ENCODE measurements at regions not wholly inside any gene's neighbourhood (a gene's known extent, or its start where the extent isn't known, plus 50 kb on each side); places are given as distances from the start of the nearest gene placed in this dataset.

DNA sequence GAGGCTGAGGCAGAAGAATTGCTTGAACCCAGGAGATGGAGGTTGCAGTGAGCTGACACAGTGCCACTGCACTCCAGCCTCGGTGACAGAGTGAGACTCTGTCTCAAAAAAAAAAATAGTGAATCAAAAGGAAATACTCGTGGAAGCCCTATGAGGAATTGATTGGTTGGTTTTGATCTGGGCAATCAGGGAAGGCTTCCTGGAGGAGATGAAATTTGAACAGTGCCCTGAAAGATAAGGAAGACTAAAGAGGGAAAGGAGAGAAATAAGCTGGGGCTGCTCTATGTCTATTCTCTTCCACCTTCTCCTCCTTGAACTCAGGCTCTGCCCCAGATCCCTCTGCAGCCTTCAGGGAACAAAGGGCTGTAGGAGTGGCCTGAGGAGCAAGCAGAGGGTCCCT is 54.1 kb downstream of the IRF2BPL start:
- Histone ChIP-seq H3K4me2 (ENCODE audit: unreplicated experiment) (no peak overlapping the region), H4K20me1 (ENCODE audit: insufficient read depth) (no peaks in the 10 kb centered on the region), H3K4me3 (no peak overlapping the region), H3K9me2 (ENCODE audit: insufficient read depth) (no peaks in the 10 kb centered on the region), H3K36me3 (ENCODE audit: low read depth) (no peaks in the 10 kb centered on the region), H3K27me3 (replicated peaks; ENCODE audit: insufficient read depth) (no peaks in the 10 kb centered on the region), H2AFZ (no peak overlapping the region), H3K4me1 (ENCODE audit: insufficient read depth) (peaks cover 7% of the 10 kb centered on the region; the same call in 1 of the 2 replicates), H3K9me3 (ENCODE audit: low read depth) (no peaks in the 10 kb centered on the region), H3K79me2 (ENCODE audit: insufficient read depth) (no peaks in the 10 kb centered on the region), H3K27ac (no peak overlapping the region), H3K9ac (no peak overlapping the region), H3F3A (ENCODE audit: insufficient read depth) (no peaks in the 10 kb centered on the region)
- in situ Hi-C loops (cut with MboI) = no loop called here
- DNase-seq = no peak
- WGBS, 2 experiments (ENCODE audit: low coverage in 1 of 2, low lambda C conversion rate in 2 of 2, missing lambda C conversion rate in 2 of 2) = 63 to 69% methylated on average over 2 of the region's 2 CpGs
- no peak for TF ChIP-seq EZH2phosphoT487 (IDR thresholded peaks at IDR 0.05; ENCODE audit: insufficient read depth, low read depth)
- TF ChIP-seq EZH2 (IDR thresholded peaks at IDR 0.05; ENCODE audit: insufficient read depth, poor library complexity, severe bottlenecking) = no peak

DNA sequence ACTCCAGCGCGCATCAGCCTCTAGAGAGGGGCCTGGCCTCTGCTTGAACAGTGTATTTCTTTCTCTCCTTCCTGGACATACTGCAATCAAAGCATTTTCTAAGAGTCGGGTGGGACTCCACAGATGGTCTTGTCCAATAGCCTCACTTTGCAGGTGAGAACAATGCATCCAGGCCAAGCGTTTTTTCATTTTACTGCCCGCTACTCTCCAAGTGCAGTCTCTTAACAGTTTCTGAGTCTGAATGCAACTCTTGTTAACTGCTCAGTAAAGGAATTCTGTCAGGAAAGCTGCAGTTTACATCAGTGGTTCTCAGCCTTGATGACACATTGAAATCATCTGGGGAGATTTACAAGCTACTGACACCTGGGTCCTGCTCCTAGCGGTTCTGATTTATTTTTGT is 57.0 kb downstream of the IRF2BPL start:
- no peaks in the 10 kb centered on the region for H3K36me3 ChIP-seq (ENCODE audit: low read depth)
- no peak overlapping the region for H3K27ac ChIP-seq
- TF ChIP-seq EZH2phosphoT487 (IDR thresholded peaks at IDR 0.05; ENCODE audit: insufficient read depth, low read depth) (no peak), EZH2 (IDR thresholded peaks at IDR 0.05; ENCODE audit: insufficient read depth, poor library complexity, severe bottlenecking) (no peak)
- WGBS, 2 experiments (ENCODE audit: low coverage in 1 of 2, low lambda C conversion rate in 2 of 2, missing lambda C conversion rate in 2 of 2) = 79 to 81% methylated on average over 6 of the region's 6 CpGs
- H3K9me3 ChIP-seq (ENCODE audit: low read depth) = no peaks in the 10 kb centered on the region
- no peak overlapping the region for H2AFZ ChIP-seq
- H3K79me2 ChIP-seq (ENCODE audit: insufficient read depth) = no peaks in the 10 kb centered on the region
- no peaks in the 10 kb centered on the region for H3K9me2 ChIP-seq (ENCODE audit: insufficient read depth)
- in situ Hi-C loops (cut with MboI) = no loop called here
- H3K4me2 ChIP-seq (ENCODE audit: unreplicated experiment) = no peak overlapping the region
- H3K4me3 ChIP-seq = no peak overlapping the region
- no peaks in the 10 kb centered on the region for H3F3A ChIP-seq (ENCODE audit: insufficient read depth)
- no peaks in the 10 kb centered on the region for H3K4me1 ChIP-seq (ENCODE audit: insufficient read depth)
- H4K20me1 ChIP-seq (ENCODE audit: insufficient read depth) = no peaks in the 10 kb centered on the region
- H3K9ac ChIP-seq = no peak overlapping the region
- no peaks in the 10 kb centered on the region for H3K27me3 ChIP-seq (replicated peaks; ENCODE audit: insufficient read depth)
- no peak for DNase-seq

GRCh38 chr14:76968621-76969063 is 59.9 kb downstream of the IRF2BPL start:
- DNase-seq = no peak
- no peak overlapping the region for H3K27ac ChIP-seq
- TF ChIP-seq EZH2 (IDR thresholded peaks at IDR 0.05; ENCODE audit: insufficient read depth, poor library complexity, severe bottlenecking) = no peak
- no peak for TF ChIP-seq EZH2phosphoT487 (IDR thresholded peaks at IDR 0.05; ENCODE audit: insufficient read depth, low read depth)
- no peaks in the 10 kb centered on the region for H4K20me1 ChIP-seq (ENCODE audit: insufficient read depth)
- 87 to 88% methylated on average over 13 to 16 of the region's 16 CpGs for WGBS, 2 experiments (ENCODE audit: low coverage in 1 of 2, low lambda C conversion rate in 2 of 2, missing lambda C conversion rate in 2 of 2)
- H3K9me2 ChIP-seq (ENCODE audit: insufficient read depth) = no peaks in the 10 kb centered on the region
- H3K4me1 ChIP-seq (ENCODE audit: insufficient read depth) = no peaks in the 10 kb centered on the region
- H3K9ac ChIP-seq = no peak overlapping the region
- H3K27me3 ChIP-seq (replicated peaks; ENCODE audit: insufficient read depth) = no peaks in the 10 kb centered on the region
- no peak overlapping the region for H3K4me3 ChIP-seq
- H3K4me2 ChIP-seq (ENCODE audit: unreplicated experiment) = no peak overlapping the region
- no peaks in the 10 kb centered on the region for H3F3A ChIP-seq (ENCODE audit: insufficient read depth)
- no peak overlapping the region for H2AFZ ChIP-seq
- H3K36me3 ChIP-seq (ENCODE audit: low read depth) = no peaks in the 10 kb centered on the region
- in situ Hi-C loops (cut with MboI) = no loop called here
- H3K9me3 ChIP-seq (ENCODE audit: low read depth) = no peaks in the 10 kb centered on the region
- H3K79me2 ChIP-seq (ENCODE audit: insufficient read depth) = no peaks in the 10 kb centered on the region

- Histone ChIP-seq H4K20me1 (ENCODE audit: insufficient read depth) (no peaks in the 10 kb centered on the region), H3K36me3 (ENCODE audit: low read depth) (no peaks in the 10 kb centered on the region), H3K4me1 (ENCODE audit: insufficient read depth) (peaks cover 1% of the 10 kb centered on the region; the same call in 1 of the 2 replicates), H3K9me3 (ENCODE audit: low read depth) (no peaks in the 10 kb centered on the region), H3K9me2 (ENCODE audit: insufficient read depth) (no peaks in the 10 kb centered on the region), H3K27me3 (replicated peaks; ENCODE audit: insufficient read depth) (no peaks in the 10 kb centered on the region), H2AFZ (no peak overlapping the region), H3K79me2 (ENCODE audit: insufficient read depth) (no peaks in the 10 kb centered on the region), H3K4me3 (no peak overlapping the region), H3K4me2 (ENCODE audit: unreplicated experiment) (no peak overlapping the region), H3K27ac (no peak overlapping the region), H3F3A (ENCODE audit: insufficient read depth) (peaks cover 4% of the 10 kb centered on the region; the same call in 1 of the 2 replicates), H3K9ac (no peak overlapping the region)
- in situ Hi-C loops (cut with MboI) = no loop called here
- no peak for DNase-seq
- WGBS, 2 experiments (ENCODE audit: low coverage in 1 of 2, low lambda C conversion rate in 2 of 2, missing lambda C conversion rate in 2 of 2) = 91 to 95% methylated on average over 7 of the region's 7 CpGs
- TF ChIP-seq EZH2phosphoT487 (IDR thresholded peaks at IDR 0.05; ENCODE audit: insufficient read depth, low read depth) (no peak), EZH2 (IDR thresholded peaks at IDR 0.05; ENCODE audit: insufficient read depth, poor library complexity, severe bottlenecking) (no peak)
Observed at GRCh38 chr14:76967788-76968187, 60.7 kb downstream of the IRF2BPL start.

DNA sequence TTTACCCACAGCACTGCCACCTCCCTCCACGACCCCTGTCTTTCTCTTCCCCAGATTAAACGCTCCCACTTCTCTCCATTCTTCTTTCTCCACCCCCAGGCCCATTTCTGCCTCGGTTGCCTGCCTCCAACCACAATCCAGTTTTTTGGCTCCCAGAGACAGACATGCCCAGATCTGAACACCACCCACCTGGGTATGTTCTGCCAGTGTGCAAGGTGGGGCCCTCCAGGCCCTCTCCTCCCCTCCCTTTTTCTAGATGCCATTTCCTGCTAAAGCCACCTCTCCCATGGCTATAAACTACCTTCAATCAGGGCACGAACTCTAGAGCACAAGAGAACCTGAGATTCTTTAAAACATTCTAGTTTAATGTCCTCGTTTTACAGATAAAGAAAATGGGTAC is 63.3 kb downstream of the IRF2BPL start:
- no peak overlapping the region for H2AFZ ChIP-seq
- no peaks in the 10 kb centered on the region for H3K36me3 ChIP-seq (ENCODE audit: low read depth)
- WGBS, 2 experiments (ENCODE audit: low coverage in 1 of 2, low lambda C conversion rate in 2 of 2, missing lambda C conversion rate in 2 of 2) = 87 to 90% methylated on average over 5 of the region's 5 CpGs
- H3K9me3 ChIP-seq (ENCODE audit: low read depth) = no peaks in the 10 kb centered on the region
- no peak overlapping the region for H3K4me2 ChIP-seq (ENCODE audit: unreplicated experiment)
- H4K20me1 ChIP-seq (ENCODE audit: insufficient read depth) = no peaks in the 10 kb centered on the region
- H3K27ac ChIP-seq = no peak overlapping the region
- H3K9me2 ChIP-seq (ENCODE audit: insufficient read depth) = no peaks in the 10 kb centered on the region
- TF ChIP-seq EZH2 (IDR thresholded peaks at IDR 0.05; ENCODE audit: insufficient read depth, poor library complexity, severe bottlenecking) = no peak
- no peak for TF ChIP-seq EZH2phosphoT487 (IDR thresholded peaks at IDR 0.05; ENCODE audit: insufficient read depth, low read depth)
- H3K4me3 ChIP-seq = no peak overlapping the region
- H3K27me3 ChIP-seq (replicated peaks; ENCODE audit: insufficient read depth) = no peaks in the 10 kb centered on the region
- H3K4me1 ChIP-seq (ENCODE audit: insufficient read depth) = peaks cover 21% of the 10 kb centered on the region
- DNase-seq = no peak
- in situ Hi-C loops (cut with MboI) = no loop called here
- no peaks in the 10 kb centered on the region for H3K79me2 ChIP-seq (ENCODE audit: insufficient read depth)
- no peak overlapping the region for H3K9ac ChIP-seq
- peaks cover 26% of the 10 kb centered on the region for H3F3A ChIP-seq (ENCODE audit: insufficient read depth)

Data from GM23248 (cell line).